ENCODE measurements at regions not wholly inside any gene's neighbourhood (a gene's known extent, or its start where the extent isn't known, plus 50 kb on each side); places are given as distances from the start of the nearest gene placed in this dataset.

DNA sequence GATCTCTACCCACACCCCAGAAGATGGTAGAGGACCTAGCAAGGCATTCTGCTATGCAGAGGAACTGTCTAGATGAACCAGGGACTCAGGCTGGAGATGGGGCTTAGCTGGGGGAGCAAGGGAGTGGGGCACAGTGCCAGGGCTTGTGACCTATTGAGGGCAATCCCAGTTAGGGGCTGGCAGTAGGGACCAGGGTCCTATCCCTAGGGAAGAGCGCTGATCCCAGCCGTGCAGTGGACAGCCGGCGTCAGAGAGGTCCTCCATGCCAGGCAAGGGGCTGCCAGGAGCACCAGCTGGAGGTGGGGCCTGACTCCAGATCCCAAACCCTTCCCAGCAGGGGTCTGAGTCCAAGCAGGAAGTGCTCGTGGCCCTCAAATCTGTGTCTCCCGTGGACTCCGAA lies 52.7 kb upstream of the NEURL1B start:
- no peak for DNase-seq (ENCODE audit: low spot score)

DNA sequence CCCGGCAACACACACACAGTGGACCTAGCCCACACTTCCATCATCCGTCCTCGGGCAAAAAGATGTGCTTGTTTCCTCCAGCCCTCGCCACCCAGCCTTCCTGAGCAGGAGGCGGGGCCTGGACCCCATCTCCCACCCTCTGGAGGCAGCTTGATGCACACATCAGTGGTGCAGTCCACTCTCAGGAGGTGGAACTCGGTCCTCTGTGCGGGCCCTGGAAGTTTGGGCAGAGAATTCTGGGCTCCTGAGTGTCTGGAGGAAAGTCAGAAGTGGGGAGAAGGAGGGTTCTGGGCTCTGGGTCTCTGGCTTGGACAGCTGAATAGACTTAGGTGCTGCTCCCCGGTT lies 54.0 kb upstream of the NEURL1B start:
- no peak for DNase-seq (ENCODE audit: low spot score)

DNA sequence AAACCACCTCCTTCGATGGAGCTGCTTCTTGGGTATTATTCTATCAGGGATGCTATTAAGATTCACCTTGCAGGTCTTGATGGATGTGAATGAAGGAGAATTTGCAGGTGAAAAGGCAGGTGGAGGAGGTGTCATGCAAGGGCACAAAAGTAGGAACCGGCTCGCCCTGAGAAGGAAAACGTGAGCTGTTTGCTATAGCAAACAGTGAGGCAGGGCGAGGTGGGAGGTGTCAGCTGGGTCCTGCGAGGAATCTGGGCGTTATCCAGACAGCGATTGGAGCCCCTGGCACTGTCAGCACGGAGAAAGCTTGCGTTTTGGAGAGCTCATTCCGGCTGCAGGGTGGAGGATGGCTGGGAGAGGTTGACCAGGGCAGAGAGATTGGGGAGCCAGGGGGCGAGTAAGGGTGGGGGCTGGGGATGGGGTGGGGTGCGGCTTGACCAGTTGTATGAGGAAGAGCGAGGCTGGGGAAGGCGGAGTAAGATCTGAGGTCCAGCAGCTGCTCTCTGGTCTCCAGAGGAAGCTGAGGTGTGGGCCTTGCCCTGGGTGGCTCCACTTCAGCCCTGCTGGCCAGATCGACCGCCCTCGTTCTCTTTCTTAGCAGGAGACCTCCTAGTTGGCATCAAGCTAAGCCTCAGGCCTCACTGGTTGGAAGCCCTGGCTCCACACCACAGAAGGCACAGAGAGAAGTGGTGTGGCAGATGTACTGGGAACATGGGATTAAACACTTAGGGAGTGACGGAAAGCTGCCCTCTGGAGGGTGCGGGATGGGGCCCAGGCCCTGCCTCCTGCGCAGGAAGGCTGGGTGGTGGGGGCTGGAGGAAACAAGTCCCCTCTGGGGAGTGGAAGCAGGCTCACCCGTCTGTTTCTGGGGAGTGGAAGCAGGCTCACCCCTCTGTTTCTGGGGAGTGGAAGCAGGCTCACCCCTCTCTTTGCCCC lies 54.7 kb upstream of the NEURL1B start:
- no peak for DNase-seq (ENCODE audit: low spot score)

DNA sequence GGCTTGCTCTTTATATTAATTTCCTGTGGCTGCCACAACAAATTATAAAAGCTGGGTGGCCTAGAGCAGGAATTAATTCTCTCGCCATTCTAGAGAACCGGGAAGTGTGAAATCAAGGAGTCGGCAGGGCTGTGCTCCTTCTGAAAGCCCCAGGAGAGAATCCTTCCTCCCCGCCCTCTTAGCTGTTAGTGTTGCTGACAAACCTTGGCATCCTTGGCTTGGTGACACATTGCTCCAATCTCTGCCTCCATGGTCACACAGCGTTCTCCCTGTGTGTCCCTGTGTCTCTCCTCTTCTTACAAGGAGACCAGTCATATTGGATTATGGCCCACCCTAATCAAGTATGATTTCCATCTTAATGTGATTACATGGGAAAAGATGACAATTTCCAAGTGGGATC lies 55.9 kb upstream of the NEURL1B start:
- DNase-seq (ENCODE audit: low spot score): no peak

DNA sequence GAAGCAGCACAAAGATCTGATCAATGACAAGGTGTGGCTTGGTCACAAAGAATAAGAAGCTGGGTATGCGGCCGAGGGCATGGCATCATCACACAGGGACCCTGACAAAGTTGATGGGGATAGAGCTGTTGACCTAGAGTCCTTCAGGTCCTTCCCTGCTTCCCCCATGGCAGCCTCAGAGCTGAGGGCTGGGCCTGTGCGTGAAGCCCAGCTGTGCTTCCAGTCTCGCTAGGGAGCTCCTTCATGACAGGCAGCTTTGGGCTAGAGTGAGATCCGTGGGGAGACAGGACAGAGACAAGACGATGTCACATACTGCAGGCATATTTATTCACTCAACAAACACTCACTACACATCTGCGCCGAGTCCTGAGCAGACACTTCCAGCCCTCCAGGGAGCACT lies 56.4 kb upstream of the NEURL1B start:
- DNase-seq (ENCODE audit: low spot score): no peak

DNA sequence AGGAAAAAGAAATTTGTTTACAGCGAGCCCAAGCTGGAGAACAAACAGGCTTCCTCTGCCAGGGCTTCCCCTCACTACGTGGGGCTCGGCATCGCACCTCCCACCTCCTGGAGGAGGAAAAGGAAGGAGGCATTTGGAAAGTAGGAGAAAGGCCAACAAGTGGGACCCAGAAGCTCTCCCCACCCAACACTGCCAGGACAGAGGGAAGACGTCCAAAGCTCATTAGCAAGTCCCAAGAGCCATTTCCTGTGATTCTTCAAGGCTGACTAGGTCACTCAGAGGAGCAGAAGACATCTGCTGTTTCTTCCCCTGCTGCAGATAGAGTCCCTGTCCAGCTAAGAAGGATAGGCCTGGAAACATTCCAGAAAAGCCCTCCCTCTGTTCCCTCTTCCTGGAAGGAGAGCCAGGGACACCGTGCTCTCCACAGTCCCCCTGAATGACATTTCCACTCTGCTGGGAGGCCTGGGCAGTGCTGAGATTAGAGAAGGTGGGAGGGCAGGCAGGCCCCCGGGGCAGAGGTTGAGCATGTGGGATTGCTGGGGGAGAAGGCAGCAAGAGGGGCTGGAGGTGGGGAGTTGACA lies 57.0 kb upstream of the NEURL1B start:
- DNase-seq (ENCODE audit: low spot score): no peak

DNA sequence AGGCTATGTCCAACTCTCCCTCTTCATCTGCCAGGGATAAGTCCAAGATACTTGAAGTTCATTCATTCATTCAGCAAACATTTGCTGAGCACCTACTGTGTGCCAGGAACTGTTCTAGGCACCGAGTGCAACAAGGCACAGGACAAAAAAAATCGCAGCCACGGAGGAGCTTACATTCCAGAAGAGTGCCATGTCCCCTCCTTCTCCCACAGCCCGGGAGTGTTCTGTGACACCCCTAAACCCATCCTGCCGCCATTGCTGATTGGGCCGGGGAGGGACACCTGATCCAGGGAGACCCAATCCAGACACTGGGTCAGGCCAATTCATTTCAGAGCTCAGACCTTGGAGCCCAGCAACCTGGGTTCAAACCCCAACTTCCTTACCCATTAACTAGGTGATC lies 58.1 kb upstream of the NEURL1B start:
- DNase-seq (ENCODE audit: low spot score): no peak

DNA sequence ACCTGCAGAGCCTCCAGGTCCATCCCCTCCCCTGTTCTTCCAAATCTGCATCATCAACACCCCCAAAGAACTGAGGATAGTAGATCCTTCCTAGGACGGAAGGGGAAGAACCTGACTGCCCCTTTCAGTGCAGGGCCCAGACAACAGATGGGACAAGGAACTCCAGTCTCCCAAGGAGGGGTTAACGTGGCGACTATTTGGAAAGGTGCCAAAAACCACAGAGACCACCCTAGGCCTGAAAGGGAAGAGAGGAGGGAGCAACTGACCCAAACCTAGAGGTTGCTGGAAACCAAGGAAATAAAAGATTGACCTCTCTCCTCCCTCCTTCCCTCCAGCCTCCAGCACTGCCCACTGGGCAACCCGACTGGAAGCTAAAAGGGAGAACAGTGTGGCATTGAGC lies 59.7 kb upstream of the NEURL1B start:
- no peak for DNase-seq (ENCODE audit: low spot score)

DNA sequence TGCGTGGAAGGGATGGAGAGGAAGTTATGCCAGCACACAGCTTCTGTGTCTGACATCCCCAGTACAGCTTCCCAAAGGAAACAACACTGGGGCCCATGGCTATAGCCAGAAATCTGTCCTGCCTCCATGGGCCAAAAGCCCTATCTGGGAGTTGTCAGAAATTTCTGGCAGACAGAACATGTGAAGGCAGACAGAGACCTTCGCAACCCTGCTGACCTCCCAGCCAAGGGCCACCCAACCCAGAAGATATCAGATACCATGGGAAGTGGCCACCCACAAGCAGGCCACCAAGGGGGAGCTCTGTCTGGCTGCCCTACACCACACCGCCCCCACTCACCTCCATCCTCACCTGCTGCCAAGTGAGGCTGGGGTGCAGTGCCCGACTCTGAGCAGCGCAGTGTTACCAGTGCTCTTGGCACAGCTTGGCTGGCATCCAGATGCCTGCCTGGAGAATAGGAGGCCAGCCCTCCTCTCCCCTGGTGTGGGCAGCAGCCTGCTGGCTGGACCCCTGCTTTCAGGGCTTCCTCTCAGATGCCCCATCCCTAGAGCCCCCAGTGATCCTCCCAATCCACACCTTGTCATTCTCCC lies 61.6 kb upstream of the NEURL1B start:
- no peak for DNase-seq (ENCODE audit: low spot score)

DNA sequence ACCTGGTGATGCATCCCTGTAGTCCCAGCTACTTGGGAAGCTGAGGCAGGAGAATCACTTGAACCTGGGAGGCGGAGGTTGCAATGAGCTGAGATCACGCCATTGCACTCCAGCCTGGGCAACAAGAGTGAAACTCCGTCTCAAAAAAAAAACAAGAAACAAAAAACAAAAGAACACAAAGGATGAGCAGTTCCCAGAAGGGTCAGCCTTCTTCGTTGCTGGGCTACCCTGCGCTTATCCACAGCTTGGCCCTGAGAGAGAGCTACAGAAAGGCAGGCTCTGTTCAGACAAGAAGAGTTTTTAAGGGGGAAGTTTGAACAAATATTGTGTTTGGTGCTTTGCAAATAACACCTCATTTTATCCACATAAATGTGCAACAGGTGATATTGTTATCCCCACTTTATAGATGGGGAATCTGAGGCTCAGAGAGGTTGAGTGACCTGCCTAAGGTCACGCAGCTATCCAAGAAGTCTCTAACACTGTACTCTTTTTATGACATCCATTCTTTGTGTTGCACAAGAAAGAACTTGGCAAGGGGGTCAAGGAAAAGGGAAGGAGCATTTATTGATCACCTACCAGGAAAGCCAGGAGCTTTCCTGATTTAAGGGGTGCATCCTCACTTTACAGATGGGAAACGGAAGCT lies 63.7 kb upstream of the NEURL1B start:
- DNase-seq (ENCODE audit: low spot score): no peak

DNA sequence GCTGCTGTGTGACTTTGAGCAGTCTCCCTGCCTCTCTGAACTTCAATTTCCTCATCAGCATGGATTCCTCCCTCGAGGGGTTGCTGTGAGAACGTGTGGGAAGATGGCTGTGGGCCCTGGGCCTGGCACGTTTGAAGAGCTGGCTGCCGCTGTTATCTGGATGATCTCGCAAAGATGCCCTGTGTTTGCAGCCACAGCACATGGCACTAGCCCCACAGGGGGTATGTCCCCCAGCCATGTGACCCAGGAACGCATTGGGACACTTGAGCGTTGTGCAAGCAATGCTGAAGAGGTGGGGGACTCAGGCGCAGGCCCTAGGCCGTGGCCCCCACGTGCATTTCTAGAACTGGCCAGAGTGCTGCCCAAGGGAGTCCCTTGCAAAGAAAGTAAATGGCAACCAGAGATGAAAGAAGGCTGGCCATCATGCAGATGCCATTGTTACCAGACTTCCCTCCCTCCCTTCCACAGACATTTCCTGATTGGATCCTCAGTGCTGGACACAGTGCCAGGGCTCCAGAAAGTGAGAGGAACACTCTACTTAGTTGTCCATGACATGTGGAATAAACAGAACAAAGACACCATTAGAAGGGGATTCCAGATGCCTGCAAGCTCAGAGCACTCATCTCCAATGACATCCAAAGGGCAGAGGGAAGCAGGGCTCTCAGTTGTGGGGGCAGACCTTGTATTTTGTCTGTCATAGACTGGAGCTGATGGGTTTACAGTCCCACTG lies 65.1 kb upstream of the NEURL1B start:
- DNase-seq (ENCODE audit: low spot score): no peak

DNA sequence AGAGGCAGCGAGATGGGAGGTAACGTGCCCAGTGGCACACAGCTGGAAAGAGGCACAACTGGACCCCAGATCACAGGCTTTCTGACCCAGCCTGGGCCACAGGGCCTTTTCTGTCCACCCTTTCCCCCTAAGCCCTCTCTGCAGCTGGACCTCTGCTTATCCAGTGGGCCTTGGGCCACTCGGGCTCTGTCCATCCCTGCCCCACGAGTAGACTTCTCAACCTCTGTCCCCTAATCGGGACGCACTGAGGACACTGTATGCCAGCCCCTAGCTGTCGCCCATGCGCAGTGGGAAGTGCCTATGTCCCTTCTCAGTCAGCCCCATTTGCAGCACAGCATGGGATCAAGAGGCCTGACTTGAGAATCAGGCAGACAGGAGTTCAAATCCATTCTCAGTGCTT lies 65.6 kb upstream of the NEURL1B start:
- no peak for DNase-seq (ENCODE audit: low spot score)

DNA sequence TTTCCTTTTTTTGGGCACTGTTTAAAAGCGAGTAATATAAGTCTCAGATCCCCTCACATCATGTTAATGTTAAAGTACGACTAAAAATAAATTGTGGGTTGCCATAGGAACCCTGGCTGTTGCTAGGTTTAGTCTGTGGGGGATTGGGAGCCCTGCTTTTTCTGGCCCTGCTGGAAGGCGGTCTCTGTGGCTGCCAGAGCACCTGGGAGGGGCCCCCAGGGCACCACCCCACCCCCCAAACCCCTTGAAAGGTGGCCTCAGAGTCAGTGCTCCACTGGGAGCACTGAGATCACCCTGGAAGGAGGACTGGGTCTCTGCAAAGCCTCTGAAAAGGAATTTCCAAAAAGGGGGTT lies 66.2 kb upstream of the NEURL1B start:
- no peak for DNase-seq (ENCODE audit: low spot score)

DNA sequence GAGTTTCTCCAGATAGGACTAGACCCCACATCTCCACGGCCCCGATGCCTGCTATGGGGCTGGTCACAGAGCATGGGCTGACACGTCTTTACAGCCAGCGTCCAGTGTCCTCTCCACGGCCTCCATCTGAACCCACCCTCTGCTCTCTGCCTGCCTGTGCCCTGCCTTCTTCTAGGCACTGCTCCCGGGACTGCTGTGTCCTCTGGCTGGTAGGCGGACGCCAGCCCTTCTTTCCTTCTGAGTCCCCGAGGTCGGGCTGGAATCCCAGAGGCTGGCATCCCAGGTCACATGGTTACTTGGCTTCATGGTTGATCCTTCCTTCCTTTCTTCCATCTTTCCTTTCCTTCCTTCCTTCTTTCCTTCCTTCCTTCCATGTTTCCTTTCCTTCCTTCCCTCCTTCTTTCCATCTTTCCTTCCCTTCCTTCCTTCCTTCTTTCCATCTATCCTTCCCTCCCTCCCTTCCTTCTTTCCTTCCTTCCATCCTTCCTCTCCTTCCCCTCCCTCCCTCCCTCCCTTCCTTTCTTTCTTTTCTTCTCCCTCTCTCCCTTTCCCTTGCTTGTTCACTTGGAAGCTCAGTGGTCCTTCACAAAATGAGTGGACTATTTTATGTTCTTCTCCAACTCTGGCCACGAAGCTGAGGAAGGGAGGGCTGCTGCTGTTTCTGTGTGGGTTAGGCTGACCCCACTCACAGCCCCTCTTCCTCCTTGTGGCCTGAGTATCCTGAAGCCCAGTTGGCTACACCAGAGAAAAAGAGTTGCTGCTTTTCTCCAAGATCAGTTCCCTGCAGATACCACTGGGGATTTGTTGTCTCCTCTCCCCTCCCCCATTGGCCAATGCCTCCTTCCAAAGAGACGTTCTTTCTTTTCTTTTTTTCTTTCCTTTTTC lies 66.8 kb upstream of the NEURL1B start:
- no peak for DNase-seq (ENCODE audit: low spot score)

DNA sequence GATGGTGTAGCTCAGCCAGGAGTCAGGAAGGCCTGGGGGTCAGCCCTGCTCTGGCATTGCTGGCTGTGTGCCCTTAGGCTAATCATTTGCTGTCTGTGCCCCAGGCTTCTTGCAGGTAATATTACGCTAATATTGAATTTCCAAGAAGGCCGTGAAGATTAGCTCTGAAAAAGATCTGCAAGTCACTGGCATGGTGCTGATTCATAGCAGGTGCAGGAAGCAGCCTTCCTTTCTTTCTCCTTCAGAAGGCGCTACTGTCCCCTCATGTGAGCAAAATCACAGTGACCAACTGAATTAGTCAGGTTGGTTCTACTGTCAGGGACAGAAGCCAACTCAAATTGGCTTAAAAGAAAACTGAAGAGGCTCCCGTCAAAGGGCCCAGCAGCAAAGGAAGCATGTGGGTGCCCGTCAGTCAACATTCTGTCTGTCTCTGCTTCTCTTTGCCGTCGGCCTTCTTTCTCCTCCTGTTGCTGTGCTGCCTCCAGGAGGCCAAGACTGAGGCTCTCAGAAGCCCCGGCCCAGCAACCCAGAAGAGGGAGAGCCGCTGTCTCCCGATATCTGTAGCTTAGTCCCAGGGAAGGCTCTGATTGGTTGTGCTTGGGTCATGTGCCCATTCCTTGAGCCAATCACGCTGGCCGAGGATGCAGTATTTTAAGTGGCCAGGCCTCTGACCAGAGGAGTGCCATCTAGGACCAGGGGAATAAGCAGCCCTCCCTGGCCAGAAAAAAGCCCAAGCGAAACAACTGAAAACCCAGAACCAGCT lies 67.8 kb upstream of the NEURL1B start:
- DNase-seq (ENCODE audit: low spot score): peak; percentile 12

DNA sequence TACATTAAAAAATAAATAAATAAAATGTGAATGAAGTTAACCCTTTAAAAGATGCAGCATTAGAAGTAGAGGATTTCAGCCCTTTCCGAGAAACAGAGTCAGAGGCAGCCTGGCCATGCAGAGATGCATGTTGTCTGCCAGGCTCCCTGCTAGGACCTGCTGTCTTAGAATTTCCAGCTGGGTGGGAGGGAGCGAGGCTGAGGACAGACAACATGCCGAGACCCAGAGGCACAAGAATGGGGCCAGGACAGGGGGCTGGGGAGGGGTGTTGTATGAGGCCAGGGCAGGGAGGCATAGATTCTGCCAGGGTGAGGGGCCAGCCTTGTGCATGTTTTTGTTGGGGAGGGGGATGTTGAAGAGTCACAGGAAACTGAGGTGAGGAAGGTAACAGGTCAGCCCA lies 68.6 kb upstream of the NEURL1B start:
- no peak for DNase-seq (ENCODE audit: low spot score)

DNA sequence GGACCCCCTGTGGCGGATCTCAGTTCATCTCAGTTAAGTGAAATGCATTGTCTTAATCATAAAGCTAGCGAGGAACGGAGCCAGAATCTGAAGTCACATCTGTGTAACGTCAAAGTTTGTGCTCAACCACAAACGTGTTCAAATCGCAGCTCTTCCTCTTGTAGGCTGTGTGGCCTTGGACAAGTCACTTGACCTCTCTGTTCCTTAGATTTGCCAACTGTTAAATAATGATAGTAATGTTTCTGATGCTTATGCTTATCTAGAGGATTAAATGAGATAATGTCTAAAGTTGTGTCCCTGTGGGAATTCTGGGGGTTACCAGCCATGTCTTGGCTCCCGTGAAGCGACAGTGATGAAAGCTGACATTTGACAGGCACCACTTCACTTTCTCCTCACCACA lies 69.2 kb upstream of the NEURL1B start:
- DNase-seq (ENCODE audit: low spot score): no peak

DNA sequence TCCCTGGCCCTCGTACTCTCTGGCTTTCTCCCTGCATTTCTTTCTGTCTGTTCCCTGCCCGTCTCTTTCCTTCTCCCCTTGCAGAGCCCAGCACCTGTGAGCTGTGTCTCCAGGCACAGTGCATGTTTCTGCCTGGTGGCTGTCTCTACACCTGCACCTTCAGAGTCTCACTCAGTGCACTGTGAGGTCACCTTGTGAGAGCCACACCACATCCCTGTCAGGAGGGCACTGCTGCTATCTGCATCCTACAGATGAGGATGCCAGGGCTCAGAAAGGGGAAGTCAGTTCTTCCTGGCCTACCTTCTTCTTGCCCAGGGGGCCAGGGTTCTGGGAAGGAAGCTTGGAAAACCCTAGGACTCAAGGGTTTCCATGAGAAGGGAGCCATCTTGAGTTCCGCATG lies 69.7 kb upstream of the NEURL1B start:
- no peak for DNase-seq (ENCODE audit: low spot score)

DNA sequence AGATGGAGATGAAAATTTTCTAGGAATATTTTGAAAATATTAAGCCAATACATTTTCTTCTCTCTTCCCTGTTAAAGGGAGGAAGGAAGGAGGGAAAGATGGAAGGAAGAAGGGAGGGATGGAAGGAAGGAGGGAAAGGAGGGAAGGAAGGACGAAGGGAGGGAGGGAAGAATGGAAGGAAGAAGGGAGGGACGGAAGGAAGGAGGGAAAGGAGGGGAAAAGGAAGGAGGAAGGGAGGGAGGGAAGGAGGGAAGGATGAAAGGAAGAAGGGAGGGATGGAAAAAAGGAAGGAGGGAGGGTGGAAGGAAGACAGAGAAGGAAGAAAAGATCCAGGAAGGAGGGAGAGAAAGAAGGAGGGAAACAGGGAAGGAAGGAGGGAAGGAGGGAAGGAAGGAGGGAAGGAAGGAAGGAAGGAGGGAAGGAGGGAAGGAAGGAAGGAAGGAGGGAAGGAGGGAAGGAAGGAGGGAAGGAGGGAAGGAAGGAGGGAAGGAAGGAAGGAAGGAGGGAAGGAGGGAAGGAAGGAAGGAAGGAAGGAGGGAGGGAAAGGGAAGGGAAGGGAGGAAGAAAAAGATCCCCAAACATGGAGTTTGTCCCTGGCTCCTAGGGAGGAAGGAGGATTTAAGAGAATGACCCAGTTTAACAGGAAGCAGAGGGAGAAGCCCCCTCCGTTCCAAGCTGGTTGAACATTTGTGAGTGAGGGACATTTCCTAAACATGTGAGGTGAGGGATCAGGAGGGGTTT lies 70.3 kb upstream of the NEURL1B start:
- no peak for DNase-seq (ENCODE audit: low spot score)

Data from RKO (cell line).